Panc1 (cell line): ENCODE measurements at regions not wholly inside any gene's neighbourhood (a gene's known extent, or its start where the extent isn't known, plus 50 kb on each side); places are given as distances from the start of the nearest gene placed in this dataset.

Experiments
- ATAC-seq: fragments of 200-7000 bp; cut with Tn5 transposase; 2 replicates; pipeline ENCODE4 v1.9.1; 2020; ENCODE audit warnings: mild to moderate bottlenecking, moderate library complexity
- BruUV-seq: library from RNA; stranded (reverse); fragments of 400-500 nt; replicated peaks from 2 replicates; lab custom pipeline; 2021; lab: Mats Ljungman, UMichigan
- CTCF ChIA-PET: fragments of 300-600 bp; sonication (Branson Sonifier 250); formaldehyde crosslinking; loops from one replicate; lab custom pipeline; 2022; ENCODE audit warnings: antibody characterized with exemption; lab: Charles Lee
- POLR2A ChIA-PET: fragments of 300-600 bp; sonication (Branson Sonifier 250); formaldehyde crosslinking; loops from one replicate; lab custom pipeline; 2022; ENCODE audit warnings: antibody characterized with exemption; lab: Charles Lee
- DNase-seq: peaks from one replicate; pipeline ENCODE4 v3.0.0-alpha.2; 2010; ENCODE audit warnings: low read depth, low spot score
- H3K27ac ChIP-seq: 2 replicates; pipeline ENCODE4 v1.5.1; 2011; ENCODE audit warnings: mild to moderate bottlenecking, low read length, inconsistent platforms
- H3K27me3 ChIP-seq: fragments of 200-500 bp; sonication (Bioruptor generic); 2 replicates; pipeline ENCODE4 v1.6.0; 2014; ENCODE audit warnings: low read length, inconsistent platforms; ENCODE audit not compliant: control insufficient read depth, insufficient read depth
- H3K36me3 ChIP-seq: fragments of 200-500 bp; sonication (Bioruptor generic); 2 replicates; pipeline ENCODE4 v1.5.1; 2014; ENCODE audit warnings: inconsistent platforms, mild to moderate bottlenecking, low read length, moderate library complexity; ENCODE audit not compliant: control insufficient read depth, insufficient read depth
- H3K4me1 ChIP-seq: 2 replicates; pipeline ENCODE4 v1.5.1; 2011; ENCODE audit warnings: inconsistent platforms, mild to moderate bottlenecking, low read length, moderate library complexity; ENCODE audit not compliant: control insufficient read depth, insufficient read depth
- H3K4me3 ChIP-seq, 2 experiments: 2 replicates each; pipeline ENCODE4 v1.5.1; 2011 to 2012; ENCODE audit warnings: low read depth in 2 of 2, low read length in 2 of 2, mild to moderate bottlenecking in 2 of 2, inconsistent platforms in 1 of 2, moderate library complexity in 1 of 2
- H3K9me3 ChIP-seq: fragments of 200-500 bp; sonication (Bioruptor generic); 2 replicates; pipeline ENCODE4 v1.5.1; 2014; ENCODE audit warnings: low read depth, mild to moderate bottlenecking, inconsistent platforms, low read length, moderate library complexity; ENCODE audit not compliant: control insufficient read depth, insufficient read depth
- POLR2AphosphoS5 ChIP-seq: IDR thresholded peaks from 2 replicates; pipeline ENCODE4 v1.6.1; 2012; ENCODE audit warnings: mild to moderate bottlenecking, low read depth, low read length, moderate library complexity
- SIN3A ChIP-seq: IDR thresholded peaks from 2 replicates; pipeline ENCODE4 v1.6.1; 2012; ENCODE audit warnings: low read depth, mild to moderate bottlenecking, low read length, moderate library complexity, borderline replicate concordance; ENCODE audit not compliant: insufficient read depth
- TCF7L2 ChIP-seq: IDR thresholded peaks from 2 replicates; pipeline ENCODE4 v1.6.1; 2011; ENCODE audit warnings: mild to moderate bottlenecking, low read depth, low read length, inconsistent platforms
- in situ Hi-C: cut with HindIII; loops from 2 replicates; pipeline ENCODE4 v1.10.0; 2016; ENCODE audit warnings: low sequenced_read_pairs, low pct_unique_long_range_greater_than_20kb
- intact Hi-C: fragments of 100-400 bp; cut with micrococcal nuclease; formaldehyde crosslinking; loops from one replicate; pipeline ENCODE4 v1.10.0; 2022; ENCODE audit not compliant: unreplicated experiment
- TF ChIP-seq, protein P1 (sequence below): fragments of 450-650 bp; IDR thresholded peaks from 2 replicates; pipeline ENCODE4 v1.5.1; 2017; ENCODE audit warnings: mild to moderate bottlenecking
- TF ChIP-seq, protein P2 (sequence below), 2 experiments: IDR thresholded peaks; 2 replicates each; pipeline ENCODE4 v1.6.1; 2011 to 2012; ENCODE audit warnings: low read depth in 2 of 2, control low read depth in 1 of 2, low read length in 1 of 2, mild to moderate bottlenecking in 1 of 2, moderate library complexity in 1 of 2; ENCODE audit not compliant: insufficient read depth in 1 of 2

DNA sequence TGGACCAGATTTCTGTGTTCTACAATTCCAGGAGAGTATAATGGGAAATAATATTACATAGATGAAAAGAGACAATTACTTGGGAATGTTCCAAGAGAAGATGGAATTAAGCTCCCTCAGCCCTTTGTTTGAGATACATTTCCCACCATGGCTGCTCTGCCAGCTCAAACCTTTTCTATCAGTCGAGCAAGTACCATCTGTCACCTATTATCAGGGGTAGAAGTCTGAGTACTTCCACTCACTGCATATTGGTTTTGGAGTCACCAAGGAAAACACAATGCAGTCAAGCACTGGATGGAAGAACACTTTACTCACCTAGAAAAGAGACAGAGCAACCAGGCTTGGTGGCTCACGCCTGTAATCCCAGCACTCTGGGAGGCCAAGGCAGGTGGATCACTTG lies 270.4 kb upstream of the FAR2 start:
- DNase-seq (no peak), ATAC-seq (no peak)
- H3K27me3 ChIP-seq, result no peaks in the 10 kb centered on the region
- in situ Hi-C loops (no loop called here), intact Hi-C loops (no loop called here)
- H3K4me1 ChIP-seq, result no peaks in the 10 kb centered on the region
- no peaks in the 10 kb centered on the region for H3K36me3 ChIP-seq
- POLR2A ChIA-PET, result no interaction called here
- TF ChIP-seq SIN3A (no peak), POLR2AphosphoS5 (no peak), TCF7L2 (no peak)
- TF ChIP-seq, protein P1, sequence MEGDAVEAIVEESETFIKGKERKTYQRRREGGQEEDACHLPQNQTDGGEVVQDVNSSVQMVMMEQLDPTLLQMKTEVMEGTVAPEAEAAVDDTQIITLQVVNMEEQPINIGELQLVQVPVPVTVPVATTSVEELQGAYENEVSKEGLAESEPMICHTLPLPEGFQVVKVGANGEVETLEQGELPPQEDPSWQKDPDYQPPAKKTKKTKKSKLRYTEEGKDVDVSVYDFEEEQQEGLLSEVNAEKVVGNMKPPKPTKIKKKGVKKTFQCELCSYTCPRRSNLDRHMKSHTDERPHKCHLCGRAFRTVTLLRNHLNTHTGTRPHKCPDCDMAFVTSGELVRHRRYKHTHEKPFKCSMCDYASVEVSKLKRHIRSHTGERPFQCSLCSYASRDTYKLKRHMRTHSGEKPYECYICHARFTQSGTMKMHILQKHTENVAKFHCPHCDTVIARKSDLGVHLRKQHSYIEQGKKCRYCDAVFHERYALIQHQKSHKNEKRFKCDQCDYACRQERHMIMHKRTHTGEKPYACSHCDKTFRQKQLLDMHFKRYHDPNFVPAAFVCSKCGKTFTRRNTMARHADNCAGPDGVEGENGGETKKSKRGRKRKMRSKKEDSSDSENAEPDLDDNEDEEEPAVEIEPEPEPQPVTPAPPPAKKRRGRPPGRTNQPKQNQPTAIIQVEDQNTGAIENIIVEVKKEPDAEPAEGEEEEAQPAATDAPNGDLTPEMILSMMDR, result no peak
- TF ChIP-seq, protein P2, sequence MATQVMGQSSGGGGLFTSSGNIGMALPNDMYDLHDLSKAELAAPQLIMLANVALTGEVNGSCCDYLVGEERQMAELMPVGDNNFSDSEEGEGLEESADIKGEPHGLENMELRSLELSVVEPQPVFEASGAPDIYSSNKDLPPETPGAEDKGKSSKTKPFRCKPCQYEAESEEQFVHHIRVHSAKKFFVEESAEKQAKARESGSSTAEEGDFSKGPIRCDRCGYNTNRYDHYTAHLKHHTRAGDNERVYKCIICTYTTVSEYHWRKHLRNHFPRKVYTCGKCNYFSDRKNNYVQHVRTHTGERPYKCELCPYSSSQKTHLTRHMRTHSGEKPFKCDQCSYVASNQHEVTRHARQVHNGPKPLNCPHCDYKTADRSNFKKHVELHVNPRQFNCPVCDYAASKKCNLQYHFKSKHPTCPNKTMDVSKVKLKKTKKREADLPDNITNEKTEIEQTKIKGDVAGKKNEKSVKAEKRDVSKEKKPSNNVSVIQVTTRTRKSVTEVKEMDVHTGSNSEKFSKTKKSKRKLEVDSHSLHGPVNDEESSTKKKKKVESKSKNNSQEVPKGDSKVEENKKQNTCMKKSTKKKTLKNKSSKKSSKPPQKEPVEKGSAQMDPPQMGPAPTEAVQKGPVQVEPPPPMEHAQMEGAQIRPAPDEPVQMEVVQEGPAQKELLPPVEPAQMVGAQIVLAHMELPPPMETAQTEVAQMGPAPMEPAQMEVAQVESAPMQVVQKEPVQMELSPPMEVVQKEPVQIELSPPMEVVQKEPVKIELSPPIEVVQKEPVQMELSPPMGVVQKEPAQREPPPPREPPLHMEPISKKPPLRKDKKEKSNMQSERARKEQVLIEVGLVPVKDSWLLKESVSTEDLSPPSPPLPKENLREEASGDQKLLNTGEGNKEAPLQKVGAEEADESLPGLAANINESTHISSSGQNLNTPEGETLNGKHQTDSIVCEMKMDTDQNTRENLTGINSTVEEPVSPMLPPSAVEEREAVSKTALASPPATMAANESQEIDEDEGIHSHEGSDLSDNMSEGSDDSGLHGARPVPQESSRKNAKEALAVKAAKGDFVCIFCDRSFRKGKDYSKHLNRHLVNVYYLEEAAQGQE (IDR thresholded peaks at IDR 0.05; ENCODE audit: insufficient read depth in 1 of 2, low read depth in 2 of 2, low read length in 1 of 2), result no peak
- H3K4me3 ChIP-seq, result no peak overlapping the region
- BruUV-seq, result no TSS peak
- no peak overlapping the region for H3K27ac ChIP-seq
- no peaks in the 10 kb centered on the region for H3K9me3 ChIP-seq
- CTCF ChIA-PET, result no interaction called here

- H3K9me3 ChIP-seq, result no peaks in the 10 kb centered on the region
- ChIA-PET POLR2A (interaction anchor here (0.6 kb wide), 1 partner anchor 1037 kb away, joined by 7 read pairs; no protein-coding TSS in a partner anchor), CTCF (no interaction called here)
- in situ Hi-C loops, result no loop called here
- H3K4me3 ChIP-seq, result no peak overlapping the region
- no TSS peak for BruUV-seq
- ATAC-seq (no peak), DNase-seq (no peak)
- H3K27me3 ChIP-seq, result no peaks in the 10 kb centered on the region
- H3K36me3 ChIP-seq, result no peaks in the 10 kb centered on the region
- no peaks in the 10 kb centered on the region for H3K4me1 ChIP-seq
- TF ChIP-seq TCF7L2 (no peak), SIN3A (no peak), POLR2AphosphoS5 (no peak)
- TF ChIP-seq, protein P2 (IDR thresholded peaks at IDR 0.05; ENCODE audit: insufficient read depth in 1 of 2, low read depth in 2 of 2, low read length in 1 of 2), result no peak
- TF ChIP-seq, protein P1, result no peak
- no peak overlapping the region for H3K27ac ChIP-seq
- intact Hi-C loops, result no loop called here
These were observed 269.7 kb upstream of the FAR2 start for GRCh38 chr12:28879379-28879778.
